ENCODE measurements at regions not wholly inside any gene's neighbourhood (a gene's known extent, or its start where the extent isn't known, plus 50 kb on each side); places are given as distances from the start of the nearest gene placed in this dataset.

DNA sequence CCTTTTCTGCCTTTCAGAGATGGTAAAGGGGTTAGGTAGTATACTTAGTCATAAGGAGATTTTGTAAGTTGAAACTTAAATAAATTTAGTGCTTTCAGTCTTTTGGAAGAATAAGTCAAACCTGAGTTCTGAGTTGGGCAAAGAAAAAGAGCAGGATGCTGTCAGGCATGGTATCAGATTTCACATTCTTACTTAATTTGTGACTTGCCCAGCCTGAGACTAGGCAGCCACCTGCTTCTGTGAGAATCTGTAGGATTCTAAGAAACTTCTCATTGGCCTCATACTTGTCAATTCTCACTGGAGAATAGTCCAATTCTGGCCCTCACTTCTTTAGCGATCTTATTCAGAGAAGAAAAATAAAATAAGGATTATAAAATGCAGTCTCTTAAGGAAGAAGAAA is 577.5 kb downstream of the DIPK2A start:
- Histone ChIP-seq H3K27ac (ENCODE audit: low read depth, low read length) (no peak overlapping the region), H4K20me1 (ENCODE audit: insufficient read depth, low read length) (no peaks in the 10 kb centered on the region), H3K4me2 (ENCODE audit: insufficient read depth, low read length) (no peak overlapping the region), H3K9me3 (ENCODE audit: low read depth, low read length) (no peaks in the 10 kb centered on the region), H2AFZ (ENCODE audit: low read length) (no peak overlapping the region), H3K4me3 (ENCODE audit: insufficient read depth, low read length) (no peak overlapping the region), H3K79me2 (ENCODE audit: insufficient read depth, low read length) (no peaks in the 10 kb centered on the region), H3K27me3 (ENCODE audit: insufficient read depth, low read length) (no peaks in the 10 kb centered on the region), H3K36me3 (ENCODE audit: insufficient read depth, low read length) (no peaks in the 10 kb centered on the region), H3K4me1 (ENCODE audit: insufficient read depth, low read length) (no peaks in the 10 kb centered on the region)
- DNase-seq (ENCODE audit: insufficient read length, low spot score, missing footprints), result no peak
- TF ChIP-seq, protein P1, sequence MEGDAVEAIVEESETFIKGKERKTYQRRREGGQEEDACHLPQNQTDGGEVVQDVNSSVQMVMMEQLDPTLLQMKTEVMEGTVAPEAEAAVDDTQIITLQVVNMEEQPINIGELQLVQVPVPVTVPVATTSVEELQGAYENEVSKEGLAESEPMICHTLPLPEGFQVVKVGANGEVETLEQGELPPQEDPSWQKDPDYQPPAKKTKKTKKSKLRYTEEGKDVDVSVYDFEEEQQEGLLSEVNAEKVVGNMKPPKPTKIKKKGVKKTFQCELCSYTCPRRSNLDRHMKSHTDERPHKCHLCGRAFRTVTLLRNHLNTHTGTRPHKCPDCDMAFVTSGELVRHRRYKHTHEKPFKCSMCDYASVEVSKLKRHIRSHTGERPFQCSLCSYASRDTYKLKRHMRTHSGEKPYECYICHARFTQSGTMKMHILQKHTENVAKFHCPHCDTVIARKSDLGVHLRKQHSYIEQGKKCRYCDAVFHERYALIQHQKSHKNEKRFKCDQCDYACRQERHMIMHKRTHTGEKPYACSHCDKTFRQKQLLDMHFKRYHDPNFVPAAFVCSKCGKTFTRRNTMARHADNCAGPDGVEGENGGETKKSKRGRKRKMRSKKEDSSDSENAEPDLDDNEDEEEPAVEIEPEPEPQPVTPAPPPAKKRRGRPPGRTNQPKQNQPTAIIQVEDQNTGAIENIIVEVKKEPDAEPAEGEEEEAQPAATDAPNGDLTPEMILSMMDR (IDR thresholded peaks at IDR 0.05; ENCODE audit: extremely low read depth, low read depth, low read length), result no peak

DNA sequence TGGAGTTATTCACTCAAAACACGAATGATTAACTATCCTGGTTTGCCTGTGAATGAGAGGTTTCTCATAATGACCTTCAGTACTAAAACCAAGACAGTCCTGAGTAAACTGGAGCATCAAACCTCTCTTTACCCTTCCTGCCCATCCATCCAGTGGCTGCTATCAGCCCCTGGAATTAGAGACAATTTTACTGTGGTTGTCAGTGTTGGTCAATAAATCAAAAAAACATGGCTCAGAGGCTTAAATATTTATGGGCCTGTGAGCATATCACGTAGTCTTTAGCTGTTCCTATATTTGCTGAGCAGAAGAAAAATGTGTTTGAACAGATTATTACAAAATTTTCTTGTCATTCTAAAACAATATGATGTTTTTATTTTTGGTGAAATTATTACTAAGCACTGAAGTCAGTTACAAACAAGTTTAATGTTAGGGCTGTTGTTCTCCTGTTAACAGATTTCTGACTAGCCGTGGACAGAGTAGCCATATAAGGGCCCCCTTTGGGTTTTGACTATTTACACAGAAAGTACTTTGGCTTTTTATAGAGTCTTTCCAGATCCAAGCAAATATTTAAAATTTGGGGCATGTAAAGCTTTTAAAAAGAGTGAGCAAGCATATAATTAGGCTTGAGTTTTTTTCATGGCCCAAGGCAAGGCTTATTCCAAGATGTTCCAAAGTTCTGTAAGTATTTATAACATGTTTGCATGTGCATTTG is 580.9 kb downstream of the DIPK2A start:
- H2AFZ ChIP-seq (ENCODE audit: low read length), result no peak overlapping the region
- H3K27ac ChIP-seq (ENCODE audit: low read depth, low read length), result no peak overlapping the region
- no peak for DNase-seq (ENCODE audit: insufficient read length, low spot score, missing footprints)
- no peak overlapping the region for H3K4me2 ChIP-seq (ENCODE audit: insufficient read depth, low read length)
- H3K4me3 ChIP-seq (ENCODE audit: insufficient read depth, low read length), result no peak overlapping the region
- no peaks in the 10 kb centered on the region for H3K36me3 ChIP-seq (ENCODE audit: insufficient read depth, low read length)
- H3K79me2 ChIP-seq (ENCODE audit: insufficient read depth, low read length), result no peaks in the 10 kb centered on the region
- H3K9me3 ChIP-seq (ENCODE audit: low read depth, low read length), result no peaks in the 10 kb centered on the region
- TF ChIP-seq, protein P1 (IDR thresholded peaks at IDR 0.05; ENCODE audit: extremely low read depth, low read depth, low read length), result no peak
- no peaks in the 10 kb centered on the region for H4K20me1 ChIP-seq (ENCODE audit: insufficient read depth, low read length)
- H3K4me1 ChIP-seq (ENCODE audit: insufficient read depth, low read length), result no peaks in the 10 kb centered on the region
- H3K27me3 ChIP-seq (ENCODE audit: insufficient read depth, low read length), result no peaks in the 10 kb centered on the region

DNA sequence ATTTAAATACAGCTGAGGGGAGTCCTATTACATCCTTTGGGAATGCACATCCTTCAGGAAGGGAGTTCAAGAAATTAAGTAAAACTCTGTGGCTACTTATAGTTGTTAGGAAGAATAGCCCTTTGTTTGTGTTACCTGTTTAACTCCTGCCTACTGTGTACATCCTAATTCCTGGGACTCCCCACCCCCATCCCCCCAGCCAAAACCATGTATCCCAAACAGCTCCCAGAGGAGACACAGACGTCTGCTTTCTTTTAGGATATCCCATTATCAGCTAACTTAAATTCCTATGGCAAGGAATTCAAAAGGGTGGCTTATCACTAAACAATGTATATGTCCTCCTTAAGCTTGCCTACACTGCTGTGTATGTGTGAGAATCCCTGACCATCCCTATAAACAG is 581.7 kb downstream of the DIPK2A start:
- Histone ChIP-seq H3K36me3 (ENCODE audit: insufficient read depth, low read length) (no peaks in the 10 kb centered on the region), H3K27ac (ENCODE audit: low read depth, low read length) (no peak overlapping the region), H3K4me2 (ENCODE audit: insufficient read depth, low read length) (no peak overlapping the region), H3K27me3 (ENCODE audit: insufficient read depth, low read length) (no peaks in the 10 kb centered on the region), H3K4me3 (ENCODE audit: insufficient read depth, low read length) (no peak overlapping the region), H3K9me3 (ENCODE audit: low read depth, low read length) (no peaks in the 10 kb centered on the region), H3K79me2 (ENCODE audit: insufficient read depth, low read length) (no peaks in the 10 kb centered on the region), H4K20me1 (ENCODE audit: insufficient read depth, low read length) (no peaks in the 10 kb centered on the region), H2AFZ (ENCODE audit: low read length) (no peak overlapping the region), H3K4me1 (ENCODE audit: insufficient read depth, low read length) (no peaks in the 10 kb centered on the region)
- TF ChIP-seq, protein P1 (IDR thresholded peaks at IDR 0.05; ENCODE audit: extremely low read depth, low read depth, low read length), result no peak
- no peak for DNase-seq (ENCODE audit: insufficient read length, low spot score, missing footprints)

DNA sequence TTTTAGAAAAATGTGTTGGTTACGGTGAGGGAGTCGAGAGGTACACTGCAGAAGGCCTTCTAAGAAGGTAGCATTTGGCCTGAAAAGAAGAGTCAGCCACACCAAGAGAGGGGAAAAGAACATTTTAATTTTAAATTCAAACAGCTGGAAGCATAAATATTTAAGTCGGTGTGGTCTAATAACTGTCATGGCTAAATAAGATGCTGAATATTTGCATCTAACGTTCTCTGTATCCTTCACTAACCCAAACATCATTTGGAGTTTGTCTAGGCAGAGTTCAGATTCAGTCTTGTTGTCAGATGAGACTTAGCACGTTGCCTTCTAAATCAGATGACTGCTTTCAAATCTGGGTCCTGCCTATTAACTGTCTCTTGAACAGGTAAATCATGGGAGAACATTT is 583.3 kb downstream of the DIPK2A start:
- Histone ChIP-seq H3K27me3 (ENCODE audit: insufficient read depth, low read length) (no peaks in the 10 kb centered on the region), H3K79me2 (ENCODE audit: insufficient read depth, low read length) (no peaks in the 10 kb centered on the region), H3K4me3 (ENCODE audit: insufficient read depth, low read length) (no peak overlapping the region), H3K27ac (ENCODE audit: low read depth, low read length) (no peak overlapping the region), H3K36me3 (ENCODE audit: insufficient read depth, low read length) (no peaks in the 10 kb centered on the region), H3K4me1 (ENCODE audit: insufficient read depth, low read length) (no peaks in the 10 kb centered on the region), H4K20me1 (ENCODE audit: insufficient read depth, low read length) (no peaks in the 10 kb centered on the region), H3K9me3 (ENCODE audit: low read depth, low read length) (no peaks in the 10 kb centered on the region), H3K4me2 (ENCODE audit: insufficient read depth, low read length) (no peak overlapping the region), H2AFZ (ENCODE audit: low read length) (no peak overlapping the region)
- no peak for DNase-seq (ENCODE audit: insufficient read length, low spot score, missing footprints)
- TF ChIP-seq, protein P1 (IDR thresholded peaks at IDR 0.05; ENCODE audit: extremely low read depth, low read depth, low read length), result no peak

Data from osteoblast (primary cell).